ENCODE measurements at regions not wholly inside any gene's neighbourhood (a gene's known extent, or its start where the extent isn't known, plus 50 kb on each side); places are given as distances from the start of the nearest gene placed in this dataset.

GRCh38 chr7:118045629-118046028 is 138.3 kb upstream of the LSM8 start:
- TF ChIP-seq CTCF (IDR thresholded peaks at IDR 0.05) (no peak), ZFX (IDR thresholded peaks at IDR 0.05; ENCODE audit: borderline replicate concordance) (no peak)
- no peak overlapping the region for H3K27ac ChIP-seq

GRCh38 chr7:118046086-118046485 is 137.9 kb upstream of the LSM8 start:
- H3K27ac ChIP-seq: no peak overlapping the region
- TF ChIP-seq ZFX (IDR thresholded peaks at IDR 0.05; ENCODE audit: borderline replicate concordance): no peak
- TF ChIP-seq CTCF (IDR thresholded peaks at IDR 0.05): no peak

GRCh38 chr7:118046801-118047200 is 137.2 kb upstream of the LSM8 start:
- no peak for TF ChIP-seq ZFX (IDR thresholded peaks at IDR 0.05; ENCODE audit: borderline replicate concordance)
- TF ChIP-seq CTCF (IDR thresholded peaks at IDR 0.05): no peak

GRCh38 chr7:118052336-118052735 is 131.6 kb upstream of the LSM8 start:
- no peak for TF ChIP-seq ZFX (IDR thresholded peaks at IDR 0.05; ENCODE audit: borderline replicate concordance)
- TF ChIP-seq CTCF (IDR thresholded peaks at IDR 0.05): no peak
- H3K27ac ChIP-seq: no peak overlapping the region

More at GRCh38 chr7:118046801-118047200, 137.2 kb upstream of the LSM8 start:
- H3K27ac ChIP-seq: no peak overlapping the region

- H3K27ac ChIP-seq: no peak overlapping the region
- TF ChIP-seq CTCF (IDR thresholded peaks at IDR 0.05): no peak
- no peak for TF ChIP-seq ZFX (IDR thresholded peaks at IDR 0.05; ENCODE audit: borderline replicate concordance)
Measured at GRCh38 chr7:118053353-118053752, 130.6 kb upstream of the LSM8 start.

DNA sequence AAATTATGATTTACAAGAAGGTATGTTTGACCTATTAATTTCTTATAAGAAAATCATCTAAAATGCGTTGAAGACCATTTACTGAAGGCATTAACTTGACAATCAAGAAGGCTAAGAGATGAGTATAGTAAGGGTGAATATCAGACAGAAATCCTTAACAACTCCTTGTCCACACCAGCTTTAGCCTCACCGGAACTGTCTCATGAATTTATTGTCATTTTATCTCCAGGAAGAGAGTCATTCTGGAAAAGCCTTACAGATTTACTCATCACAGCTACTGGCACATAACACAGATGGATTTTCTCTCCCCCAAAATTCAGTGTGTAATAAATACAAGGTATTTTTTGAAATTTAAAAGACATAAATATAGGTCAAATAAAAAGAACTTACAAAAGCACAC is 129.4 kb upstream of the LSM8 start:
- H3K27ac ChIP-seq: no peak overlapping the region
- no peak for TF ChIP-seq ZFX (IDR thresholded peaks at IDR 0.05; ENCODE audit: borderline replicate concordance)
- no peak for TF ChIP-seq CTCF (IDR thresholded peaks at IDR 0.05)

DNA sequence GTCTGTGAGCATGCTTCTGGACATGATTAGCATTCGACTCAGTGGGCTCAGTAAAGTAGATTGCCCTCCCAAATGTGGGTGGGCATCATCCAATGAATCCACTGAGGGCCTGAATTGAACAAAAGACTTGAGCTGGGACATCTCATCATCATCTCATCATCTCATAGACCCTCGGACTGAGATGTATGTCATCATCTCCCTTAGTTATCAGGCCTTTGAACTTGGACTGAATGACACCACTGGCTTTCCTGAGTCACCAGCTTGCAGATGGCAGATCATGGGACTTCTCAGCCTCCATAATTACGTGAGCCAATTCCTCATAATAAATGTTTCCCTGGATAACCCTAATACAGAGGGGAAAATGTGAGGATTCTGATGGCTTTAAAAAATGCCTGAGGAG is 128.3 kb upstream of the LSM8 start:
- no peak overlapping the region for H3K27ac ChIP-seq
- no peak for TF ChIP-seq CTCF (IDR thresholded peaks at IDR 0.05)
- TF ChIP-seq ZFX (IDR thresholded peaks at IDR 0.05; ENCODE audit: borderline replicate concordance): no peak

Data from 22Rv1 (cell line).